Brain microvascular endothelial cell (primary cell): ENCODE measurements at regions not wholly inside any gene's neighbourhood (a gene's known extent, or its start where the extent isn't known, plus 50 kb on each side); places are given as distances from the start of the nearest gene placed in this dataset.

Experiments
- DNase-seq: peaks from one replicate; pipeline ENCODE4 v3.0.0-alpha.2; 2020
- H3K27ac ChIP-seq: fragments of 250-450 bp; sonication (Bioruptor Pico); 2 replicates; pipeline ENCODE4 v1.5.1; 2020; ENCODE audit warnings: mild to moderate bottlenecking, moderate library complexity
- H3K27me3 ChIP-seq: fragments of 250-450 bp; sonication (Bioruptor Pico); replicated peaks from 2 replicates; pipeline ENCODE4 v1.5.1; 2020; ENCODE audit warnings: mild to moderate bottlenecking
- H3K36me3 ChIP-seq: fragments of 250-450 bp; sonication (Bioruptor Pico); replicated peaks from 2 replicates; pipeline ENCODE4 v1.5.1; 2020; ENCODE audit warnings: mild to moderate bottlenecking
- H3K4me3 ChIP-seq: 2 replicates; pipeline ENCODE4 v1.5.1; 2011; ENCODE audit warnings: low read depth, mild to moderate bottlenecking, control low read depth, low read length, moderate library complexity
- in situ Hi-C: cut with HindIII; loops from 2 replicates; pipeline ENCODE4 v1.10.0; 2017; ENCODE audit warnings: low sequenced_read_pairs, low pct_ligation_motif_present
- TF ChIP-seq, protein P1 (sequence below): IDR thresholded peaks from 2 replicates; pipeline ENCODE4 v1.5.1; 2011; ENCODE audit warnings: low read depth, mild to moderate bottlenecking, moderate library complexity, low read length, control low read depth, inconsistent platforms; ENCODE audit errors: missing control alignments

GRCh38 chr13:50197705-50198104, 182.5 kb downstream of the KCNRG start:
- DNase-seq = no peak
- TF ChIP-seq, protein P1, sequence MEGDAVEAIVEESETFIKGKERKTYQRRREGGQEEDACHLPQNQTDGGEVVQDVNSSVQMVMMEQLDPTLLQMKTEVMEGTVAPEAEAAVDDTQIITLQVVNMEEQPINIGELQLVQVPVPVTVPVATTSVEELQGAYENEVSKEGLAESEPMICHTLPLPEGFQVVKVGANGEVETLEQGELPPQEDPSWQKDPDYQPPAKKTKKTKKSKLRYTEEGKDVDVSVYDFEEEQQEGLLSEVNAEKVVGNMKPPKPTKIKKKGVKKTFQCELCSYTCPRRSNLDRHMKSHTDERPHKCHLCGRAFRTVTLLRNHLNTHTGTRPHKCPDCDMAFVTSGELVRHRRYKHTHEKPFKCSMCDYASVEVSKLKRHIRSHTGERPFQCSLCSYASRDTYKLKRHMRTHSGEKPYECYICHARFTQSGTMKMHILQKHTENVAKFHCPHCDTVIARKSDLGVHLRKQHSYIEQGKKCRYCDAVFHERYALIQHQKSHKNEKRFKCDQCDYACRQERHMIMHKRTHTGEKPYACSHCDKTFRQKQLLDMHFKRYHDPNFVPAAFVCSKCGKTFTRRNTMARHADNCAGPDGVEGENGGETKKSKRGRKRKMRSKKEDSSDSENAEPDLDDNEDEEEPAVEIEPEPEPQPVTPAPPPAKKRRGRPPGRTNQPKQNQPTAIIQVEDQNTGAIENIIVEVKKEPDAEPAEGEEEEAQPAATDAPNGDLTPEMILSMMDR = no peak
- no peaks in the 10 kb centered on the region for H3K27me3 ChIP-seq
- H3K4me3 ChIP-seq = no peak overlapping the region
- in situ Hi-C loops = no loop called here
- no peaks in the 10 kb centered on the region for H3K36me3 ChIP-seq
- H3K27ac ChIP-seq = no peak overlapping the region

- Histone ChIP-seq H3K27ac (no peak overlapping the region), H3K36me3 (no peaks in the 10 kb centered on the region), H3K27me3 (no peaks in the 10 kb centered on the region), H3K4me3 (no peak overlapping the region)
- TF ChIP-seq, protein P1 = no peak
- in situ Hi-C loops = no loop called here
- DNase-seq = peak; percentile 39
Measured at GRCh38 chr13:50198508-50198907, 183.3 kb downstream of the KCNRG start.

GRCh38 chr13:50200569-50200968, 185.3 kb downstream of the KCNRG start:
- H3K4me3 ChIP-seq = no peak overlapping the region
- in situ Hi-C loops = no loop called here
- H3K36me3 ChIP-seq = no peaks in the 10 kb centered on the region
- TF ChIP-seq, protein P1 = no peak
- DNase-seq = no peak
- no peaks in the 10 kb centered on the region for H3K27me3 ChIP-seq
- no peak overlapping the region for H3K27ac ChIP-seq

- in situ Hi-C loops = no loop called here
- no peak for DNase-seq
- no peaks in the 10 kb centered on the region for H3K36me3 ChIP-seq
- no peak overlapping the region for H3K4me3 ChIP-seq
- no peaks in the 10 kb centered on the region for H3K27me3 ChIP-seq
- TF ChIP-seq, protein P1 = no peak
- H3K27ac ChIP-seq = no peak overlapping the region
Measured at GRCh38 chr13:50200988-50201387, 185.7 kb downstream of the KCNRG start.

DNA sequence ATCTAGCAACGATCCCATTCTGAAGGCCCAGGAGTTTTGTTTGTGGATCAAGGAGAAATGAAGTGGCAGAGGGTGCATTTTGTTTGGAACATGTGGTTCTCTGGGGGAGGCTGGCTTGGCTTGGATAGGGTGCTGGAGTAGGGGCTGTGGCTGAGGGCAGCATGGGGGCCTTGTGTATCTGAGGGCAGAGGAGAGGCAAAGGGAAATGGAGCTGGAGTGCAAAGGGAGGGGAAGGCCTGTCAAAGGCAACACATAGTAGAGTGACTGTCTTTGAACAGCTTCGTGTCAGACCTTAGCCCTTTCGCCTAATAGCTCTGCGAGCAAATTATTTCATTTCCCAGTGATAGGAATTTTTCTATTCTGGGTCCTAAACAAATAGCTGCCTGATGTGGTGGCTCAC, 187.2 kb downstream of the KCNRG start:
- TF ChIP-seq, protein P1 = no peak
- H3K4me3 ChIP-seq = no peak overlapping the region
- H3K36me3 ChIP-seq = no peaks in the 10 kb centered on the region
- H3K27me3 ChIP-seq = no peaks in the 10 kb centered on the region
- in situ Hi-C loops = no loop called here
- no peak overlapping the region for H3K27ac ChIP-seq
- DNase-seq = no peak

DNA sequence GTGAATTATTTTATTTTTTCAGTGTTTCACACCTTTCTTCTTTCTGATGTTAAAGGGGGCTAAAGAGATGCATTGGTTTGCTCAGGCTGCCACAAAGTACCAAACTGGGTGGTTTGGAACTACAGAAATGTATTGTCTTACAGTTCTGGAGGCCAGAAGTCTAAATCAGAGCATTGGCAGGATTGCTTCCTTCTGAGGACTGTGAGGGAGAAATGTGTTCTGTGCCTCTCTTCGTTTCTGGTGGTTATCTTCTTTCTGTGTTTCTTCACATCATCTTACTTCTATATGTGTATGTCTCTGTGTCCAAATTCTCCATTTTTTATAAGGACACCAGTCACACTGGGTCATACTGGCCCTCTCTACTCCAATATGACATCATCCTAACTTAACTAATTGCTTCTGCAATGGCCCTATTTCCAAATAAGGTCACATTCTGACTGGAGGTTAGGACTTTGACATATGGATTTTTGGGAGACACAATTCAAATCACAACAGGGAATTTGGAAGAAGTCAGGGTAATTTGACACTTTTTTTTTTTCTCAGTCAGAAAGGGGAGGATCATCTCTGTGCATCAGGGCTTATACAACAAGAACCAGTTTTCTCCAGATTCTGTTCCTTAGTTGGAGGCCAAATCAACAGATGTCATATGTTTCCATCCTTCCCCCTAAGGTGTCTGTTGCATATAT, 188.2 kb downstream of the KCNRG start:
- in situ Hi-C loops = no loop called here
- Histone ChIP-seq H3K27ac (no peak overlapping the region), H3K27me3 (no peaks in the 10 kb centered on the region), H3K4me3 (no peak overlapping the region), H3K36me3 (no peaks in the 10 kb centered on the region)
- TF ChIP-seq, protein P1 = no peak
- no peak for DNase-seq
